HUES48 (cell line): ENCODE measurements at regions not wholly inside any gene's neighbourhood (a gene's known extent, or its start where the extent isn't known, plus 50 kb on each side); places are given as distances from the start of the nearest gene placed in this dataset.
"Not testable (repeated sequence)": the region's sequence is repeated elsewhere in the genome, so short reads cannot be mapped to it uniquely, and the experiment has no call there.

Source experiments
- H3K27ac ChIP-seq: one replicate; pipeline ENCODE4 v1.7.0; 2013; ENCODE audit warnings: low read depth, low read length, inconsistent platforms
- H3K27me3 ChIP-seq: 2 replicates; pipeline ENCODE4 v1.6.1; 2013; ENCODE audit warnings: mild to moderate bottlenecking, low read length; ENCODE audit not compliant: control insufficient read depth, insufficient read depth
- H3K36me3 ChIP-seq: 2 replicates; pipeline ENCODE4 v1.6.1; 2013; ENCODE audit warnings: low read length; ENCODE audit not compliant: control insufficient read depth, insufficient read depth
- H3K4me1 ChIP-seq: 2 replicates; pipeline ENCODE4 v1.6.1; 2013; ENCODE audit warnings: mild to moderate bottlenecking, low read length; ENCODE audit not compliant: control insufficient read depth, insufficient read depth
- H3K4me3 ChIP-seq: 2 replicates; pipeline ENCODE4 v1.5.1; 2013; ENCODE audit warnings: mild to moderate bottlenecking, low read depth, low read length
- H3K9ac ChIP-seq: 2 replicates; pipeline ENCODE4 v1.6.1; 2013; ENCODE audit warnings: mild to moderate bottlenecking, low read depth, low read length, moderate library complexity
- H3K9me3 ChIP-seq: 2 replicates; pipeline ENCODE4 v1.6.1; 2013; ENCODE audit warnings: low read length; ENCODE audit not compliant: control insufficient read depth, insufficient read depth

- H3K27me3 ChIP-seq, H3K27ac ChIP-seq, H3K36me3 ChIP-seq, H3K4me3 ChIP-seq, H3K4me1 ChIP-seq, H3K9ac ChIP-seq: not testable (repeated sequence)
- H3K9me3 ChIP-seq: peaks cover 80% of the 10 kb centered on the region
Measured at GRCh38 chr22:11597666-11598358, 3930.2 kb upstream of the OR11H1 start.

GRCh38 chr22:11598492-11599440, 3929.2 kb upstream of the OR11H1 start:
- Histone ChIP-seq H3K4me3 (no peak overlapping the region), H3K4me1 (no peaks in the 10 kb centered on the region), H3K9ac (no peak overlapping the region), H3K9me3 (peaks cover 79% of the 10 kb centered on the region), H3K36me3 (no peaks in the 10 kb centered on the region), H3K27me3 (no peaks in the 10 kb centered on the region), H3K27ac (no peak overlapping the region)

- H3K4me1 ChIP-seq, H3K4me3 ChIP-seq, H3K27me3 ChIP-seq, H3K36me3 ChIP-seq, H3K27ac ChIP-seq, H3K9ac ChIP-seq: not testable (repeated sequence)
- H3K9me3 ChIP-seq: peaks cover 79% of the 10 kb centered on the region
Measured at GRCh38 chr22:11599456-11599855, 3928.5 kb upstream of the OR11H1 start.

GRCh38 chr22:11600161-11600560, 3927.8 kb upstream of the OR11H1 start:
- H3K27ac ChIP-seq, H3K27me3 ChIP-seq, H3K4me3 ChIP-seq, H3K4me1 ChIP-seq, H3K36me3 ChIP-seq, H3K9ac ChIP-seq: not testable (repeated sequence)
- H3K9me3 ChIP-seq: peaks cover 79% of the 10 kb centered on the region

- not testable (repeated sequence) for H3K4me3 ChIP-seq, H3K27me3 ChIP-seq, H3K9ac ChIP-seq, H3K4me1 ChIP-seq, H3K36me3 ChIP-seq, H3K27ac ChIP-seq
- H3K9me3 ChIP-seq: peaks cover 81% of the 10 kb centered on the region
Measured at GRCh38 chr22:11600896-11601890, 3926.8 kb upstream of the OR11H1 start.

- H3K4me1 ChIP-seq, H3K36me3 ChIP-seq, H3K27ac ChIP-seq, H3K4me3 ChIP-seq, H3K9ac ChIP-seq, H3K27me3 ChIP-seq: not testable (repeated sequence)
- peaks cover 79% of the 10 kb centered on the region for H3K9me3 ChIP-seq
Measured at GRCh38 chr22:11604635-11605395, 3923.2 kb upstream of the OR11H1 start.

- H3K4me3 ChIP-seq: no peak overlapping the region
- peaks cover 78% of the 10 kb centered on the region for H3K9me3 ChIP-seq
- no peaks in the 10 kb centered on the region for H3K36me3 ChIP-seq
- no peak overlapping the region for H3K27ac ChIP-seq
- H3K4me1 ChIP-seq: no peaks in the 10 kb centered on the region
- no peak overlapping the region for H3K9ac ChIP-seq
- H3K27me3 ChIP-seq: no peaks in the 10 kb centered on the region
Measured at GRCh38 chr22:11605468-11605981, 3922.5 kb upstream of the OR11H1 start.

- H3K9me3 ChIP-seq: peaks cover 78% of the 10 kb centered on the region
- not testable (repeated sequence) for H3K4me1 ChIP-seq, H3K36me3 ChIP-seq, H3K4me3 ChIP-seq, H3K9ac ChIP-seq, H3K27ac ChIP-seq, H3K27me3 ChIP-seq
Measured at GRCh38 chr22:11606047-11607000, 3921.7 kb upstream of the OR11H1 start.

GRCh38 chr22:11607215-11607614, 3920.8 kb upstream of the OR11H1 start:
- H3K9ac ChIP-seq, H3K4me1 ChIP-seq, H3K4me3 ChIP-seq, H3K27me3 ChIP-seq, H3K36me3 ChIP-seq, H3K27ac ChIP-seq: not testable (repeated sequence)
- H3K9me3 ChIP-seq: peaks cover 81% of the 10 kb centered on the region
